ENCODE measurements at regions not wholly inside any gene's neighbourhood (a gene's known extent, or its start where the extent isn't known, plus 50 kb on each side); places are given as distances from the start of the nearest gene placed in this dataset.
"Not testable (repeated sequence)": the region's sequence is repeated elsewhere in the genome, so short reads cannot be mapped to it uniquely, and the experiment has no call there.

DNA sequence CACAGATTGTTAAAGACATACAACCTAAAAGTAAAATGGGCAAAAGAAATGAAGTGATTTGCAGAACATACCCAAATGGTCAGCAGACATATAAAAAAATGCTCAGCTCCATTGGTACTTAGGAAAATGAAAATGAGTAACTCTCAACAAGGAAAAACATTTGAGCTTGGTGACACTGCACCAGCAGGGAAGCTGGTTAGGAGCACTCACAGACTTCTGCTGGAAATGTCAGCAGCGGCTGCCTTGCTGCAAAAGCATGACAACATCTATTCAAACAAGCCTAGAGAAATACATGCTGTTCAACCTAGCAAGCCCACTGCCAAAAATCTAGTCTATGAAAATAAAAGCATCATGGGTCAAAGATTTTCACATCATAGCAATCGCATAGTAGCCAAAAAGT is 99.0 kb upstream of the FOXQ1 start:
- TF ChIP-seq, protein P1, sequence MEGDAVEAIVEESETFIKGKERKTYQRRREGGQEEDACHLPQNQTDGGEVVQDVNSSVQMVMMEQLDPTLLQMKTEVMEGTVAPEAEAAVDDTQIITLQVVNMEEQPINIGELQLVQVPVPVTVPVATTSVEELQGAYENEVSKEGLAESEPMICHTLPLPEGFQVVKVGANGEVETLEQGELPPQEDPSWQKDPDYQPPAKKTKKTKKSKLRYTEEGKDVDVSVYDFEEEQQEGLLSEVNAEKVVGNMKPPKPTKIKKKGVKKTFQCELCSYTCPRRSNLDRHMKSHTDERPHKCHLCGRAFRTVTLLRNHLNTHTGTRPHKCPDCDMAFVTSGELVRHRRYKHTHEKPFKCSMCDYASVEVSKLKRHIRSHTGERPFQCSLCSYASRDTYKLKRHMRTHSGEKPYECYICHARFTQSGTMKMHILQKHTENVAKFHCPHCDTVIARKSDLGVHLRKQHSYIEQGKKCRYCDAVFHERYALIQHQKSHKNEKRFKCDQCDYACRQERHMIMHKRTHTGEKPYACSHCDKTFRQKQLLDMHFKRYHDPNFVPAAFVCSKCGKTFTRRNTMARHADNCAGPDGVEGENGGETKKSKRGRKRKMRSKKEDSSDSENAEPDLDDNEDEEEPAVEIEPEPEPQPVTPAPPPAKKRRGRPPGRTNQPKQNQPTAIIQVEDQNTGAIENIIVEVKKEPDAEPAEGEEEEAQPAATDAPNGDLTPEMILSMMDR (IDR thresholded peaks at IDR 0.05) = no peak
- TF ChIP-seq POLR2A (IDR thresholded peaks at IDR 0.05) = no peak
- TF ChIP-seq EP300 (IDR thresholded peaks at IDR 0.05) = no peak
- no peak for DNase-seq (ENCODE audit: low spot score in 2 of 2)
- H3K4me3 ChIP-seq = no peak overlapping the region
- H3K4me1 ChIP-seq = no peaks in the 10 kb centered on the region
- H3K36me3 ChIP-seq = no peaks in the 10 kb centered on the region
- H3K9me3 ChIP-seq = no peaks in the 10 kb centered on the region
- WGBS, 2 donors = 26 to 40% methylated on average over 2 of the region's 2 CpGs
- H3K27me3 ChIP-seq = no peaks in the 10 kb centered on the region
- H3K27ac ChIP-seq = no peak overlapping the region

DNA sequence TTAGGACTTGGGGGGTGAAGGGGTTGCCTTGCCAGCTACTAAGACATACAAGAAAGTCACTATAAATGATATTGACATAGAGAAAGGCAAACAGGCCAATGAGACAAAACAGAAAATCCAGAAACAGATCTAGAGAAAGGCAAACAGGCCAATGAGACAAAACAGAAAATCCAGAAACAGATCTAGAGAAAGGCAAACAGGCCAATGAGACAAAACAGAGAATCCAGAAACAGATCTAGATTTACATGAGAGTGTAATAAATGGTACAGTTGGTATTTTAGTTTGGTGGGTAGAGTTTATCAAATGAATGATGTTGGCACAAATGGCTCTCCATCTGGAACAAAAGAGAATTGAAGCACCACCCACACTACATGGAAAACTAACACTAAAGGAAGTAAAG is 99.8 kb upstream of the FOXQ1 start:
- H3K4me1 ChIP-seq; H3K4me3 ChIP-seq; H3K36me3 ChIP-seq; H3K27me3 ChIP-seq; H3K9me3 ChIP-seq; DNase-seq (ENCODE audit: low spot score in 2 of 2); H3K27ac ChIP-seq: not testable (repeated sequence)

DNA sequence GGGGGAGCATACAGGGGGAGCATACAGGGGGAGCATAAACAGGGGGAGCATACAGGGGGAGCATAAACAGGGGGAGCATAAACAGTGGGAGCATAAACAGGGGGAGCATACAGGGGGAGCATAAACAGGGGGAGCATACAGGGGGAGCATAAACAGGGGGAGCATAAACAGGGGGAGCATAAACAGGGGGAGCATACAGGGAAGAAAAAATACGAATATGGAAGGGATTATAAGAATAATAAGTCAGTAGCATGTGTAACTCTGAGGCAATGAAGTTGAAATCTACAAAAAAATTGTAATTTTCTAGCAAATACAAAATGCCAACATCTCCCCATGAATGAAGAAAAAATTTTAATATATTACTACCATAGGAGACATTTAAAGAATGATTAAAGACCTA is 101.3 kb upstream of the FOXQ1 start:
- H3K4me3 ChIP-seq; DNase-seq (ENCODE audit: low spot score in 2 of 2); H3K27me3 ChIP-seq; H3K27ac ChIP-seq; H3K9me3 ChIP-seq; H3K36me3 ChIP-seq; H3K4me1 ChIP-seq: not testable (repeated sequence)
- 82 to 88% methylated on average over 1 of the region's 1 CpG for WGBS, 2 donors

DNA sequence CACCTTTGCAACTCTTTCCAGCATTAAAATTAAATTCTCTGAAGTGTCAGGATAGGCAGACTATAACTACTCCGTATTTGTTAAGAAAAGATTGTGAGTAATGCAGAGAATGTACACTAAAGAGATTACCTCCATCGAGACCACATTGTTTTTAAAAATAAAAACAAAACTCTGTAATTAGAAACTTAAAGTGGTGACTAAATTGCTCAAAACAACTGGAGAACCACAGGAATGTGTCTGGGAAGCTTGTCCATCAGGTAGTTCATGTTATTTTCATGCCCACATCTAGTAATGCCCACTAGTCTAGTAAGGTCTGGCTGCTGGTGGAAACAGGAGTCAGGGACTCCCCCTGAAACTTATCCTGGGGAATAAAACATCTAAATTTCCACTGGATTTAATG is 103.0 kb upstream of the FOXQ1 start:
- 76 to 83% methylated on average over 2 of the region's 2 CpGs for WGBS, 2 donors

DNA sequence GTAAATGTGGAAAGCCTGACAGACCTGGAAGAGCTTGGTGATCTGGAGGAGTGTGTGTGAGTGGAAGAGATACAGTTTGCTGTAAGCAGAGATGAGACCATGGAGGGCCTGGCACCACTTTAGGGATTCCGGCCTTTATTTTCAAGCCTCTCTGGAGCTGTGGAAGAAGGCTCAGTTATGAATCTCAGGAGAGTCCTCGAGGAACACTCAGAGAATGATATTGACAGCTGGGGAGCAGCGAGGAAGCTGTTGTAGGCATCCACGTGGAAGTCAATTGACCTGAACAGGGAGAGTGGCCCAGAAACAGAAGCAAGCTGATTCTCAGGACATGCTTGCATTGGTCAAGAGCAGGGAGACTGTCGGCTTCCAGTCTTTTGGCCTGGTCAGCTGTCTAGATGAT is 108.4 kb upstream of the FOXQ1 start:
- no peak for TF ChIP-seq POLR2A (IDR thresholded peaks at IDR 0.05)
- no peak for TF ChIP-seq EP300 (IDR thresholded peaks at IDR 0.05)
- TF ChIP-seq, protein P1 (IDR thresholded peaks at IDR 0.05) = no peak
- Histone ChIP-seq H3K27me3 (no peaks in the 10 kb centered on the region), H3K27ac (no peak overlapping the region), H3K9me3 (no peaks in the 10 kb centered on the region), H3K4me1 (no peaks in the 10 kb centered on the region), H3K4me3 (no peak overlapping the region), H3K36me3 (no peaks in the 10 kb centered on the region)
- WGBS, 2 donors = 83 to 86% methylated on average over 5 of the region's 5 CpGs
- DNase-seq (ENCODE audit: low spot score in 2 of 2) = no peak

More for the DNA sequence above, 103.0 kb upstream of the FOXQ1 start:
- no peak for DNase-seq (ENCODE audit: low spot score in 2 of 2)
- no peaks in the 10 kb centered on the region for H3K36me3 ChIP-seq
- no peaks in the 10 kb centered on the region for H3K27me3 ChIP-seq
- H3K4me1 ChIP-seq = no peaks in the 10 kb centered on the region
- TF ChIP-seq POLR2A (IDR thresholded peaks at IDR 0.05) = no peak
- no peak for TF ChIP-seq EP300 (IDR thresholded peaks at IDR 0.05)
- TF ChIP-seq, protein P1 (IDR thresholded peaks at IDR 0.05) = no peak
- H3K4me3 ChIP-seq = no peak overlapping the region
- no peaks in the 10 kb centered on the region for H3K9me3 ChIP-seq
- no peak overlapping the region for H3K27ac ChIP-seq

DNA sequence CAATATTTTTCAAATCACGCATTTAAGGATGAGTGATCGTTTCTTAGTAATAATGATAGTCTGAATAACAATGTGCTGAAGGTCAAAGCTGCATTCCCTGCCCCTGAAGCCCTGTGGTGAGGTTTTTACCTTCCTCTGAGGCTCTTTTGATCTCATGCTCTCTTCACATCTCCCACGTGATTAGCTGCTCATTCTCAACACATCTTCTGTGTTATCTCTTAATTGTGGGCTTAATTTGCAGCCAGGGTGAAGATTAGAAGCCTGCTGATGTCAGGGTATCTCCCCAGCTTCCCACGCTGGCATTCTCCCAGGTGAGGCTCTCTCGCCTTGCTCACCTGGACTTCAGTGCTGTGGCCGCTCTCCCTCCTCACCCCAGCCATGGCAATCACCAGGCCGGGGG is 109.7 kb upstream of the FOXQ1 start:
- 73 to 79% methylated on average over 7 of the region's 7 CpGs for WGBS, 2 donors
- Histone ChIP-seq H3K4me3 (no peak overlapping the region), H3K4me1 (no peaks in the 10 kb centered on the region), H3K27ac (no peak overlapping the region), H3K9me3 (no peaks in the 10 kb centered on the region), H3K36me3 (no peaks in the 10 kb centered on the region), H3K27me3 (no peaks in the 10 kb centered on the region)
- TF ChIP-seq, protein P1 (IDR thresholded peaks at IDR 0.05) = no peak
- TF ChIP-seq EP300 (IDR thresholded peaks at IDR 0.05) (no peak), POLR2A (IDR thresholded peaks at IDR 0.05) (no peak)
- no peak for DNase-seq (ENCODE audit: low spot score in 2 of 2)

Measured in tibial nerve (tissue), 4 donors.